GM21529 (cell line): ENCODE measurements at regions not wholly inside any gene's neighbourhood (a gene's known extent, or its start where the extent isn't known, plus 50 kb on each side); places are given as distances from the start of the nearest gene placed in this dataset.

Source experiments
- ATAC-seq: cut with Tn5 transposase; IDR thresholded peaks from one replicate; pipeline ENCODE4 v1.9.1; 2021; ENCODE audit not compliant: unreplicated experiment

DNA sequence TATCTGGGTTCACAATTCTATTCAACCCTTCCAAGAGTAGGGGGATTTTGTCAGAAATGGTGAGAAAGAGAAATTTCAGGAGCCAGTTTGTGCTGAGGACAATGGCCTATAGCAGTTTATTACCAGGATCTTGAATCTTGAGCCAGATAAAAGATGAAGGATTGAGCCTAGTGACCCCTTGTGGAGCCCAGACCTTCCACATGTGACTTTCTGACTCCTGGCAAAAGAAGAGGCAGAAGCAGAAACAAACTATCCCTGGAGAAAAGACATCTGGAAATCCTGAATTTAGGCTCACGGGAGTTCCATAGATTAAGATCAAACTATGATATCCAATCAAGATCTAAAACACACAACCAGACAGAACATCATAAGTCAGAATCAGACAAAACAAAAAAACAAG lies 60.9 kb upstream of the CHRM2 start:
- no peak for ATAC-seq

DNA sequence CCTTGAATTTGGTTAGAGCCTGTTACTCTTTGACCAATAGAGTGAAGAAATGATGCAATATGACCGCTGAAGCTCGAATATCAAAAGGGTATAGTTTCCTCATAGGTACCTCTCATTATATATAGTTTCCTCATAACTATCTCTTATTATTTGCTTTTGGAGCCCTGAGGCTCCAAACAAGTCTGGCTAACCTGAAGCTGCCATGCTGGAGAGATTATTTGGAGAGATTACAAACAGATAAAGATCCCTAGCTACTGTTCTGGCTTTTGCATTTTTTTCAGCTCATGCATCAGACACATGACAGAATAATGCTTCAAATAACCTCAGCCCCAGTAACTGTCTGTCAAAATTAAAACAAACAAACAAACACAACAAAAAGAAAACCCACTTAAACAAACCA lies 65.4 kb upstream of the CHRM2 start:
- ATAC-seq, result no peak

DNA sequence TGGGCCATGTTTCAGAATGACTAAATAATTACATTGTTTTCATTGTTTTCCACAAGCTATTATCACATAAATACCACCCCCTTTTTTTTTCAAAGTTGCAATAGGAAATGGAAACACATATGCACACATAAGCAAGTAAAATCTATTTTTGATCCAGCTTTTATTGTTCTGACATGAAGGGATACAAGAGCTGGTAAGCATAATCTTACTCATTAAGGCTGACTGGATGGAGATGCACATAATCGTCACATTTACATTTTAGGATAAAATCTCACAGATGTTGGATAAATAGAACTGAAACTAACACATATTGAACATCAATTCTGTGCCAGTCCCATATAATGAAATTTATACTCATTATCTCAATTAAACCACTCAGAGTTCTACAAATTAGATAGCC lies 84.5 kb upstream of the CHRM2 start:
- no peak for ATAC-seq

DNA sequence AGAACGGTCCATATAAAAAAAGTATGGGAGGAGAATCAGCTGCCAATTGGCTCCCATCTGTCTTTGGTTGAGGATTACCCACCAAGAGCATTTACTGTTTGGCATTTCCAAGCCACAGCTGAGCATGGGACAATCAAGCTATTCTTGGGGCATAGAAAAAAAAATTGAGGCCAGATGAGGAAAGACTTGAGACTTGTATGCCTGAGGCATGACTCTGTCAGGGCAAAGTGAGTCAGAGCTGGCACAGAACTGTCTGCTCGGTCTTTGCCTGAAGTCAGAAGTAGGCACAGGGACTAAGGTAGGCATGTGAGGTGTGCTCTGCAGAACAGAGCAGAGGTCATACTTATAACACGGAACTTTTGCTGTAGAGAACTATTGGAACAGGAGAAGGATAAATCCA lies 126.5 kb upstream of the CHRM2 start:
- ATAC-seq, result no peak

DNA sequence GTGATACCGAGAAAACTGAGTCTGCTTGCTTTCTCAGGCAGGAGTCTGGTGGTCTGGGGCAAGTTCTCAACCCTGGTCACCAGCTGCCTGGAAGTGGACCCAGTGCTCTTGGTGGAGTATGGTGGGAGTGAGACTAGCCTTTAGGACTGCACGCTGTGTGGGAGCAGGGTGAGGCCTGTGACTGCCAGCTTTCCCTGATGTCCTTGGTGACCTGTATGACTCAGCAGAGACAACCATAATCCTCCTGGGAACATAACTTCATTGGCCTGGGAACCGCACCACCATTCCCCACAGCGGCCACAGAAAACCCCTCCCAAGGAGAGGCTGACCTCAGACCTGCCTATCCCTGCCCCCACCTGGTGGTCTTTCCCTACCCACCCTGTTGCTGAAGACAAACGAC lies 139.5 kb upstream of the CHRM2 start:
- no peak for ATAC-seq

DNA sequence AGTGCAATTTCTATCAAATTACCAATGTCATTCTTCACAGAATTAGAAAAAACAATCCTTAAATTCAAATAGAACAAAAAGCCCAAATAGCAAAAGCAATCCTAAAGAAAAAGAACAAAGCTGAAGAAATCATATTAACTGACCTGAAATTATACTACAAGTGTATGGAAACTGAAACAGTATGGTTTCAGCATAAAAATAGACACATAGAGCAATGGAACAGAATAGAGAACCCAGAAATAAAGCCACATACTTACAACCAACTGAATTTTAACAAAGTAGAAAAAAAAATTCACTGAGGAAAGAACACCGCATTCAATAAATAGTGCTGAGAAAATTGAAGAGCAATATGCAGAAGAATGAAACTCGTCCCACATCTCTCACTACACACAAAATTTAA lies 142.0 kb upstream of the CHRM2 start:
- ATAC-seq, result no peak

DNA sequence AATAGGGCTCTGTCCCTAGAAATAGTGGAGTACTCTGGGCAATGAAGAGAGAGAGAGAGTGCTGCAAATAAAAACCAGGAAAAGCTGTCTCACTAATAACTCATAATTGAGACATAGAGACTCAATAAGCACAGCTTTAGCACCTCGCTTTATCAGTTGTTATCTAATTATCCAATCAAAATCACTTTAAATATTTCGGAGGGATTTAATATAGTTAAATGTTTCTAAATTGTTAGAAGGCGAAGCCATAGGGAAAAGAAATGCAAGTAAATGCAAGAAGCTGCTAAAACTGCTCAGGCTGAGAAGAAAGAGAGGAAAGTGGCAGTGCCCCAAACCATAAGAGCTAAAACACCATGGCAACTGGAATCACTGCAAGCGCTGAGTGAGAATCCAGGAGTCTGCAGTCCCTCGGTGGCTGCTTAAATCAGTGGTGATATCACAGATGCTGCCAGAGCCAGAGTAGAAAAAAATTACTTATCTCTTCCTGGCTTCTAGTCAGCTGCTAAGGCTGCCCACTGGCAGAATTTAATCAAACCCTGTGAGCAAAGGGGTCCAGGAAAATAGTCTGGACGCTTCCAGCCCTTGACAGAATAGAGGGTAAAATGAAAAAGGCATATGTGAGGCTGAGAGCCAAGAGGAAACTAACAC lies 150.4 kb upstream of the CHRM2 start:
- no peak for ATAC-seq

DNA sequence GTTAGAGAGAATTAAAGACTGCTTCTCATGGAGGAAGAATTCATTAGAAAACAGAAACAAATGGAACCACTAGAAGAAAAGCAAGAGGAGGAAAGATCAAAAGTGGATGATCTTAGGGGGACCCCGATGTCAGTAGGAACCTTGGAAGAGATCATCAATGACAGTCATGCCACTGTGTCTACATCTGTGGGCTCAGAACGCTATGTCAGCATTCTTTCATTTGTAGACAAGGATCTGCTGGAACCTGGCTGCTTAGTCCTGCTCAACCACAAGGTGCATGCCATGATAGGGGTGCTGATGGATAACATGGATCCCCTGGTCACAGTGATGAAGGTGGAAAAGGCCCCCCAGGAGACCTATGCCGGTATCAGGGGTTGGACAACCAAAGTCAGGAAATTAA lies 154.4 kb upstream of the CHRM2 start:
- no peak for ATAC-seq

DNA sequence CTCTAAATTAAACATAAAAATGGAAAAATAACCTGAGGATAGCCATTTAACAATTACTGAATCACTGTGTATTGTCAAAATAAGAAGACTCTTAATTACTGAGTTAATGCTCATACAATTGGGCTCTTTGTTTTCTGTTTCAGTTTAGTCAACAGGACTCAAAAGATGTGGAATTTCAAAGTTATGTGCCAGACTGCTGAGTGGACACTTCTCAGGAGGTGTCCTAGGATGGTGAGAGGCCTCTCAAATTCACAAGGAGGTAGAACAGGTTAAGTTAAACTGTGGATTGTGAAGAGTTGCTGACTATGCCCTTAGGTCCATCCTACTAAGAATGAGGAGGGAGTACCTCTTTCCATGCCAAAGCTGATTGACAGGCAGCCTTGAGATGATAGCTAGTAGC lies 157.7 kb upstream of the CHRM2 start:
- no peak for ATAC-seq

DNA sequence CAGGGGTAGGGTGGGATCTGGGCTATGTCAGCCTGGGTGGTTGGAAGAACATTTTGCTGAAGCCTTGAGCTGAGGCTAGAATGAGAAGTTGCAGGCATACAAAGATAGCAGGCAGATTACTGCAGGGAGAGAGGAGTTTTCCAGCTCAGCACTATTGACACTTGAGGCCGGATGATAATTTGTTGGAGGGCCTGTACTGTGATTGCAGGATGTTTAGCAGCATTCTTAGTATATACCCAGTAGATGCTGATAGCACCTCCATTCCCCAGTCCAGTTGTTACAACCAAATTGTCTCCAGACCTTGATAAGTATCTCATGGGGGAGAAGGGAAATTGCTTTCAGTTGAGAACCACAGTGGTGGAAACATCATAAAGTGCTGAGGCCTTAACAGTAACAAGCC lies 158.6 kb upstream of the CHRM2 start:
- no peak for ATAC-seq

DNA sequence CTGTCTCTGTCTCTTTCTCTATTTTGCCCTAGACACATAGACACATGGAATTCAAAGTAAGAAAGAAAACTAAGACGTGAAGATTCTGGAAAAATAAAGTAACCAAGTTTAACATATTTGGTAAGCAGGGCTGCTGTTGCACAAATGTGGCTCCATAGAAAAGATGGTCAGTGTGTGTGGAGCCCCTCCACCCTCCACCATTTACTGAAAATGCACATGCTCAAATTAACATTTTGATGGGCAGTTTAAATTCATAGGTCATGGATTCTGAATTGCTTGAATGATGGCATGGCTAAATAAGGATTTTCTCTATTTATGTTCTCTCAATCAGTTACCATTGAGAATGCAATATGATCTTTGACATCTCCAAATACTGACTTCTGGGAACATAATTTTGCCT lies 165.5 kb upstream of the CHRM2 start:
- no peak for ATAC-seq

DNA sequence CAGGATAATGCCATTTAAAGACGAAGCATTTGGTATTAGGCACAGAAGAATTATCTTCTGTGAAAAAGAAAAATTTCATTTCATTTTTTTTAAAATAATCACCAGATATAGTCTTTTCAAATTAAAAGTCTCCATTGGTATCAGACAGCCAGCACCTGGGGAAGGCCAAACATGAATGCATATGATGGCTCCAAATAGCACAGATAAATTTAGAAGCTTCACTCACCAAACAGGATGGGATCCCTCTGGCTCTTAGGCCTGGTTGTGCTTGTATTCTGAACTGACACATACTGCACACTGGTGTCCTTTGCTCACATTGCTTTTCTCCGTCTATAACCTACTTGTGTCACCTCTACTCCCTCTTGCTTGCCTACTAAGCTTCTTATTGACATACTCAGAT lies 169.5 kb upstream of the CHRM2 start:
- no peak for ATAC-seq

DNA sequence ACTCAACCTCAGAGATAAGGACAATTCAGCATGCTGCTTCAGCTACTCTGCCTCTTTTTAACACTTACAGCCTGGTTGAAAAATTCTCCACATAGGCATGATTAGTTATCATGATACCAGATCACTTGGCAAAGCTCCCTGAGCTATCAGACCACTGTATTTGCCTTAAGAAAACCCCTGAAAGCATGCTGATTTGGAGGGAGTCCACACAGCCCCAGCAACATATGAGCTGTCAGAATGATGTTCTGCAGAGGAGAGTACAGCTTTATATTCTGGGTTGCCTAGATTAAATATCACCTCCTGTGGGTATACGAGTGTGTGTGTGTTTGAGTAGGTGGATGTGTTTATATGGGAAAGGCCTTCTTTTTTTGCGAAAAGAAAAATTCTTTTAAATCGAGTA lies 170.2 kb upstream of the CHRM2 start:
- ATAC-seq, result no peak

DNA sequence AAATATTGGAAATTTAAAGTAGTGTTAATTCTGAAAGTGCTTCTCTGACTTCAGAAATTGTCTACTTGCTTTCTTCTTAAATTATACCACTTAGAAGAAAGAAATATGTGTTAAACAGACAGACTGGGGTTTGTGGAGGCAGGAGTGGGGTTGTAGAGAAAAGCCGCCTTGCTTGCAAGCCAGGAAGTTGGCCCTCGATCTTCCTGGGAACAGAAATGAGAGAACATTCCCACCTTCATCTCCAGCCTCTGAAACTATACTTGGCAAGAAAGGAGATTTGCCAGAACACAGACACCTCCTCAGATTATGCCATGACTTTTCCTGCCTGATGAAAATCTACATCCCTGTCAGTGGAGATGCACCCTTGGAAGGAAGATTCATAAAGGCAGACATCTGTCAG lies 171.2 kb upstream of the CHRM2 start:
- ATAC-seq, result no peak

DNA sequence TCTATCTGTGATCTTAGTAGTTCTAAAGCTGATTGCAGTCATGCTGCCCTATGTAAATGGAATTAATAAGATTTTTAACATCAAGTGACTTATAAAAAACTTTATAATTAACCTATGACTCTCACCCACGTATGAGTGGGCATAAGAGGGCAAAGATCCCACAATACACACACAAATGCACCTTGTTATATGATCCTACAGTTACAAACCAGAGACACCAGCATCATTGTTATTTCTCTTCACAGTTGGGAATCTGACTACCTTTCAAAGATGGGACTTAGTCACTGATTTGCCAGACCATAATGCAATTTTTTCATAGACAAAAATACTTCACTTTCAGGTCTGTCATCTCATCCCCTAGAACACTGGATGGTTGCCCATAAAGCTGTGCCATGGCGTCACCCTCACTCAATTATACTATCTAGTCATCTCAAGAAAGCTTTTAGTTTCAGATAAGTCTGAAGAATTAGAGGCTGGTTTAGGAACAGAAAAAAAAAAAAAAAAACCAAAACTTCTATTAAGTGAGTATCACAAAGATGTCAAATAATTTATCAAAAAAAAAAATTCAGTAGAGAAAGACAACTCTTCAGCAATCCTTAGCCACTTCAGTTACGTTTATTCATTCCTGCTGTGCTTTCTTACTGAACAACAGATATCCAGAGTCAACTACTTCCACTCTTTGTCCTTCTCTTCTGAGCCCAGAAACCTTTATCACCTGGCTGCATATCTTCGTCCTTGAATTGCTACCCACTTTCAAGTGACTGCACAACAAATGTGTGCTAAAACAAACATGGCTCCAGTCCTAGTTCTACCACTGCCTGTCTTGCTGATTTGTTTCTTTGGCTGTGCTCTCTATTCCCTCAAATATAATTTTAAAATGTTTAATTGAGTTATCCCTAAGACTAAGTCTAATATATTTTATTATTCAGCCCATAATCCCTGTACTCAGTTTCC lies 175.0 kb upstream of the CHRM2 start:
- no peak for ATAC-seq

DNA sequence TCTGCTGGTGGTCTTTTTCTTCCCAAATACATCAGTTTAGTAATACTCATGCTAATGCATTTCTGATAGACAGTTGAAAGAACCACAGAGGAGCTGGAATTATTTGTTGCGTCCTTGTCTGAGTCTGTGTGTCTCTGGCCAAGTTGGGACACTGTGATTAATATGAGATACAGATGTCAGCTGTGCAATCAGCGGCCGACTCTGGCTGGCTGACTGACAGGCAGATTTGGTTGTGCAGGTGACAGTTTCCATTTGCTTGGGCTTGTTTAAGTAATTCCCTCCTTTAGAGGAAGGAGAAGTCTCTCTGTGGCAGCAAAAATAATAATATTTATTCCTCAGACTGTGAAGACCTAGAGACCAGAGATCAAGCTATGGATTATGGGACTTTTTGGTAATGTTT lies 176.2 kb upstream of the CHRM2 start:
- ATAC-seq, result no peak

DNA sequence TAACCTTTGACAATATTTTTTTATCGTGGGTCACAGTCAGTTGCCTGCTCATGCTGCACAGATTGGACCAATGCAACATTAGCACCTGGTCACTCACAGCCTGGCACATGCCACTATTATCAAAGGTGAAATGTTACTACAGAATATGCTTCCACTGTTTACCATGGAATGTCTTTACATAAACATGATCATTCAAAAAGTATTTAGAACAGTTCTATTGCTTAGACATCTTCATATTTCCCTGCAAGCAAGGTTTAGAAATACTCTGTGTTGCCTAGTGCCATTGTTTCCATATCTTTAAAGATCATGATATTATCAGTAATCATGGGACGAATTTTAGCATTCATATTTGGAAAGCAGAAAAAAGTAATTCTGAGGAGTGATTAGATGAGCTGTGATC lies 179.9 kb upstream of the CHRM2 start:
- no peak for ATAC-seq

DNA sequence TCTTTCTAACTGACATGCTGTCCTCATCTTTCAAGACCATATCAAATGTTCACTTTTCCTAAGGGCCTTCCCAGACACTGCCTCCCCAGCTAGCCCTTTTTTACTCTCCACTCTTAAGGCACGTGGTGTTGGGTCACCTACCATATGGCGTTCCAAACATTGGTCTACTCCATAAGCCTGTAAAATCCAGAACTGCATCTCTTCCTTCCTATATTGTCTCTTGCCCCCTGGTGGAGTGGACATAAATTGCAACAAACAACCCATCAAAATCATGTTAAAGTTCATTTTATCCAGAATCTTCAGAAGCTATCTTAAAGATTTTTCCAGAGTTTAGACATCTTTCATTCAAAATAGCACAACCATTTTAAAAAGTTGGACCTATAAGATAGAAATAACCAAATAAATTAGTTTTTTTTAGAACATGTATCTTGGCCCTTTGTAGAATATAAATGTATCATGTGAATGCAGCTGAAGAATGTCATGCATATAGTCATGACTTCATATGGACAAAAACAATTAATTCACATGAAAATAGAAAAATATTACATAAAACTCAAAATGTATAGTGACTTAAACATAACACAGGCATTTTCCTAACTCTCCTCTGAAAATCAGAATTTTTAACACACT lies 180.6 kb upstream of the CHRM2 start:
- ATAC-seq, result peak; percentile 58

DNA sequence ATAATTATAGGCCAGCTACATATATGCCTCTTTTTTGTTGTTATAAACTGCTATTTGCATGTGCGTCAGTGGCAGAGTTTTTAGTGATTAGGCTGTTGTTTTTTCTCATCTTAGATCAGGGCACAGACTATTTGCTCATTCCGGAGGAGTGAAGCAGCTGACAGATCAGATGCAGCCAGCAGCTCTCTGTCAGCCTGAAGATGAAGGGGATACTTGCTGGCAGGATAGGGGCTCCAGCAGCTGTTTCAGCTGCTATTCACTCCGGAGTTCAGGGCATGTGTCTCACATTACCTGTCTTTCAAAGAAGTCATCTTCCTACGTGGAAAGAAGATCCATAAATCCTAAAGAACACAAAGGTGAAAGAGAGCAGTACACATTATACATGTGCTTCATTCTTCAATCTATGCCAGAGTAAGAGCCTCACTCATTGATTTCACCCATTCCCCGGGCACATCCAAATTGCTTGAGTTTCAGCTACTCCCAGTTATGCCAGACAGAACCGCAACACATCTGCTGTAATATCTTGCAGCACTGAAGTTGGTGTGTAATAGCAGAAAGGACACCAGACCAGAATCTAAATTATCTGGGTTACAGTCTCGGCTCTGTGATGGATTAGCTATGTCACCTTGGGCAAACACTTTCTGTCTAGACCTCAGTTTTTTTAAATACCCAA lies 182.8 kb upstream of the CHRM2 start:
- no peak for ATAC-seq

DNA sequence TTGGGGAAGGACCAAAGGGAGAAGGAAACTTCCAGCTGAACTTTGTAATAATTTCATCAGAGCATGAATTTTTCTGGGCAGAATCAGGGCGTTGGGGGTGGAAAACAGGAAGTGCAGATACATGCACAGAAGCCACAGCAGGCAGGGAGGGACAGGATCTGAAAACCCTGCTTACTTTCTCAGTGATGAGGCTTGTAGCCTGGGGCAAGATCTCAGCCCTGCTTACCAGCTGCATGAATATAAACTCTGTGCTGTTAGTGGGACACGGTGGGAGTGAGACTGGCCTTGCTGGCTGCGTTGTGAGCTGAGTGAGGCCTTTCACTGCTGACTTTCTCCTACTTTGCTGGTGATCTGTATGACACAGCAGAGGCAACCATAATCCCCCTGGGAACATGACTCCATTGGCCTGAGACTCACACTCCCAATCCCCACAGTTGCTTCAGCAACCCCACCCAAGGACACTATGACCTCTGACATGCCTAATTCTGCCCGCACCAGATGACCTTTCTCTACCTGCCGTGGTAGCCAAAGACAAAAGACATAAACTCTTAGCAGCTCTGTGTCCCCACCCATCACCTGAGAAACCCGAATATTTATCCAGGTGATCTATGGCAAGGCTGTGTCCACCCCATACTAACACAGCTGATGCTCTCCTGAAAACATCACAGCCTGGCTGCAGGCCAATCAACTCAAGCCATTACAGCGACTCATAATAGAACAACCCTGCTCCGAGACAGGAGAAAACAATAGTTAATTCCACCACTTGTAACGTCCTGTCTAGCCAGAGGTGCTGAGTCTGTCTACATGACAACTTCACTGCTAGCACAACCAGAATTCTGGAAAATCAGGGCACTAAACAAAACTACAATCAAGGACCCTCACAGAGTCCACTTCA lies 190.7 kb upstream of the CHRM2 start:
- peak; percentile 81 for ATAC-seq

DNA sequence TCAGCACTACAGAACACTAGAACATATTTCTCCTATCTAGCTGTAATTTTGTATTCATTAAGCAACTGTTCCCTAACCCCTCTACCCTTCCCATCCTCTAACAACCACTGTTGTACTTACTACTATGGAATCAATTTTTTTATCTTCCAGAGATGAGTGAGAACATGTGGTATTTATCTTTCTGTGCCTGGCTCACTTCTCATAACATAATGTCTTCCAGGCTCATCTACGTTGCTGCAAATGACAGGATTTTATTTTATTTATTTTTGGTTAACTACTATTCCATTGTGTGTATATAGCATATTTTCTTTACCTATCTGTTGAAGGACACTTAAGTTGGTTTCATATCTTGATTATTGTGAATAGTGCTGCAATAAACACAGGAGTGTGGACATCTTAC lies 200.9 kb upstream of the CHRM2 start:
- no peak for ATAC-seq
